ENCODE measurements at regions not wholly inside any gene's neighbourhood (a gene's known extent, or its start where the extent isn't known, plus 50 kb on each side); places are given as distances from the start of the nearest gene placed in this dataset.

DNA sequence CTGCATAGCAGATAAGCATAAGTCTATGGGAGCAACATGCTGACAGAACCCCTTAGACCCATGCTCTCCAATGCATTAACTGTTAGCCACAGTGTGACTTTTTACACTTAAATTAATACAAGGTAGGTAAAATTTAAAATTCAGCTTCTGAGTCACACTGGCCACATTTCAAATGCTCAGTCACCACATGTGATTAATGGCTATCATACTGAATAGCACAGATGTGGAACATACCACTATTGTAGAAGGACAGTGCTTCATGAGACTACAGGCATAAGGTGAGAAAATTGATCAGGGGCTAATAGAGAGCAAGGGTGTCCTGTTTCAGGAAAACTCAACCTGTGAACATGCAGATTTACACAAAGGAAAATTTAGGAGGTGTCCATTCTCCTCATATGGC lies 357.0 kb upstream of the SEMA6D start:
- Histone ChIP-seq H3K4me3 (ENCODE audit: low read depth in 1 of 2, low read length in 1 of 2) (no peak overlapping the region), H3K4me1 (ENCODE audit: control insufficient read depth in 1 of 2, insufficient read depth in 1 of 2, low read depth in 1 of 2, low read length in 1 of 2) (peaks cover 4 to 16% of the 10 kb centered on the region in 2 experiments), H3K27ac (no peak overlapping the region), H3K9me3 (no peaks in the 10 kb centered on the region), H3K27me3 (no peaks in the 10 kb centered on the region), H3K36me3 (no peaks in the 10 kb centered on the region)
- no peak for TF ChIP-seq CTCF (IDR thresholded peaks at IDR 0.05)

GRCh38 chr15:47362118-47362905 lies 355.0 kb upstream of the SEMA6D start:
- Histone ChIP-seq H3K36me3 (no peaks in the 10 kb centered on the region), H3K9me3 (no peaks in the 10 kb centered on the region), H3K27me3 (no peaks in the 10 kb centered on the region), H3K4me3 (ENCODE audit: low read depth in 1 of 2, low read length in 1 of 2) (no peak overlapping the region), H3K27ac (no peak overlapping the region), H3K4me1 (ENCODE audit: control insufficient read depth in 1 of 2, insufficient read depth in 1 of 2, low read depth in 1 of 2, low read length in 1 of 2) (peaks cover 4 to 19% of the 10 kb centered on the region in 2 experiments)
- no peak for TF ChIP-seq CTCF (IDR thresholded peaks at IDR 0.05)

GRCh38 chr15:47363653-47364052 lies 353.7 kb upstream of the SEMA6D start:
- no peaks in the 10 kb centered on the region for H3K9me3 ChIP-seq
- H3K36me3 ChIP-seq, result no peaks in the 10 kb centered on the region
- no peak overlapping the region for H3K4me3 ChIP-seq (ENCODE audit: low read depth in 1 of 2, low read length in 1 of 2)
- H3K27ac ChIP-seq, result no peak overlapping the region
- TF ChIP-seq CTCF (IDR thresholded peaks at IDR 0.05), result no peak
- H3K27me3 ChIP-seq, result no peaks in the 10 kb centered on the region
- H3K4me1 ChIP-seq (ENCODE audit: control insufficient read depth in 1 of 2, insufficient read depth in 1 of 2, low read depth in 1 of 2, low read length in 1 of 2), result peaks cover 4 to 19% of the 10 kb centered on the region in 2 experiments

GRCh38 chr15:47364230-47365141 lies 352.8 kb upstream of the SEMA6D start:
- Histone ChIP-seq H3K27me3 (no peaks in the 10 kb centered on the region), H3K36me3 (no peaks in the 10 kb centered on the region), H3K4me1 (ENCODE audit: control insufficient read depth in 1 of 2, insufficient read depth in 1 of 2, low read depth in 1 of 2, low read length in 1 of 2) (peaks cover 4 to 19% of the 10 kb centered on the region in 2 experiments), H3K27ac (no peak overlapping the region), H3K4me3 (ENCODE audit: low read depth in 1 of 2, low read length in 1 of 2) (no peak overlapping the region), H3K9me3 (no peaks in the 10 kb centered on the region)
- no peak for TF ChIP-seq CTCF (IDR thresholded peaks at IDR 0.05)

DNA sequence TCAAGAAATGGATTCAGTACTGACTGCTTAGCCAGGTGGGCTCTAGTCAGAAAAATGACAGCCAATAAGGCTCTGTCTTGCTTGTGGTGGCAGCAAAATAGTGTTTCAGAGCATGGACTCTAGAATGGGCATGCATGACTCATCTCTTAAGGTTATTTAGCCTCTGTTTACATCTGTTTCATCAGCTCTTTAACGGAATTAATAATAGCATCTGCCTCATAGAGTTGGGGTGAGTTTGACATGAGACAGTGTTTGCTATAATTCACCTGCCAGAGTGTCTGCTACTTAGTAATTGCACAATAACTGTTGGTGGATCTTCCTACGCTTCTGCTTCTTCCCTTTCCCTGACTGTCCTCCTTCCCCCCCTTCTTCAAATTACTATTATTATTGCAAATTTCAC lies 350.4 kb upstream of the SEMA6D start:
- Histone ChIP-seq H3K27ac (no peak overlapping the region), H3K27me3 (no peaks in the 10 kb centered on the region), H3K36me3 (no peaks in the 10 kb centered on the region), H3K4me3 (ENCODE audit: low read depth in 1 of 2, low read length in 1 of 2) (no peak overlapping the region), H3K4me1 (ENCODE audit: control insufficient read depth in 1 of 2, insufficient read depth in 1 of 2, low read depth in 1 of 2, low read length in 1 of 2) (peaks cover 4 to 17% of the 10 kb centered on the region in 2 experiments), H3K9me3 (no peaks in the 10 kb centered on the region)
- no peak for TF ChIP-seq CTCF (IDR thresholded peaks at IDR 0.05)

All from neutrophil (primary cell).